ENCODE measurements at regions not wholly inside any gene's neighbourhood (a gene's known extent, or its start where the extent isn't known, plus 50 kb on each side); places are given as distances from the start of the nearest gene placed in this dataset.

DNA sequence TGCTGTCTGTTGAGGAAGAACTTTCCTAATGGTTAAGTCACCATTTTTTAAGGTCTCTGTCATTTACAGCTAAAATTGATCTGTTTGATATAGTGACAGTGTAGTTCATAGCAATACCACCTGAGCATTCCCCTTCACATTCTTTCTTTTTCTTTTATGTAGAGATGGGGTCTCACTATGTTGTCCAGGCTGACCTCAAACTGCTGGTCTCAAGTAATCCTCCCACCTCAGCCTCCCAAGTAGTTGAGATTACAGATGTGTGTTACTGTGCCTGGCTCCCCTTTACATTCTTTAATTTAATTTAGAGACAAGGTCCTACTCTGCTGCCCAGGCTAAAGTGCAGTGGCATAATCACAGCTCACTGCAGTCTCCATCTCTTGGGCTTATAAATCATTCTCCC is 72.7 kb upstream of the ACVR1 start:
- TF ChIP-seq CTCF (conservative IDR thresholded peaks at IDR 0.05 in 1 of 2, IDR thresholded peaks at IDR 0.05 in 1 of 2; ENCODE audit: extremely low read depth in 1 of 2, insufficient read depth in 1 of 2, low read depth in 1 of 2, low read length in 2 of 2) (no peak), EZH2 (IDR thresholded peaks at IDR 0.05; ENCODE audit: borderline replicate concordance, low read length) (no peak)
